ENCODE measurements at regions not wholly inside any gene's neighbourhood (a gene's known extent, or its start where the extent isn't known, plus 50 kb on each side); places are given as distances from the start of the nearest gene placed in this dataset.

DNA sequence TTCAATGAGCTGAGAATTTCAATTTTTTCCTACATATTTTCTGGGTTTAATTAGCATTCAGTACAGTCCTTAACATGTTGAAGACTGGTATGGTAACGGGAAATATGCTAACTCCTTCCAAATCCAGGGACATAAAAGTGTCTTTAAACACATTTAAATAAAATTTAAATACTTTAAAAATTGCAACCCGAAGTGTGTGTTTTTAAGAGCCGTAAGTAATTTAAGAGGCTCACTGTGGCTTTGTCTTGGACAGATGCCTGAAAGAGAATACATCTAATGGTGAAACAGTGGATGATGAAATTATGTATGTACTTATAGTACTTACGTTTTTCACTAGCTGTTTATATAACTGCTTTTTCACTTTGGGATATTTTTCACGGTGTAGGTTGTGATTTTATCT lies 687.3 kb upstream of the CELF2 start:
- TF ChIP-seq, protein P1, sequence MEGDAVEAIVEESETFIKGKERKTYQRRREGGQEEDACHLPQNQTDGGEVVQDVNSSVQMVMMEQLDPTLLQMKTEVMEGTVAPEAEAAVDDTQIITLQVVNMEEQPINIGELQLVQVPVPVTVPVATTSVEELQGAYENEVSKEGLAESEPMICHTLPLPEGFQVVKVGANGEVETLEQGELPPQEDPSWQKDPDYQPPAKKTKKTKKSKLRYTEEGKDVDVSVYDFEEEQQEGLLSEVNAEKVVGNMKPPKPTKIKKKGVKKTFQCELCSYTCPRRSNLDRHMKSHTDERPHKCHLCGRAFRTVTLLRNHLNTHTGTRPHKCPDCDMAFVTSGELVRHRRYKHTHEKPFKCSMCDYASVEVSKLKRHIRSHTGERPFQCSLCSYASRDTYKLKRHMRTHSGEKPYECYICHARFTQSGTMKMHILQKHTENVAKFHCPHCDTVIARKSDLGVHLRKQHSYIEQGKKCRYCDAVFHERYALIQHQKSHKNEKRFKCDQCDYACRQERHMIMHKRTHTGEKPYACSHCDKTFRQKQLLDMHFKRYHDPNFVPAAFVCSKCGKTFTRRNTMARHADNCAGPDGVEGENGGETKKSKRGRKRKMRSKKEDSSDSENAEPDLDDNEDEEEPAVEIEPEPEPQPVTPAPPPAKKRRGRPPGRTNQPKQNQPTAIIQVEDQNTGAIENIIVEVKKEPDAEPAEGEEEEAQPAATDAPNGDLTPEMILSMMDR (IDR thresholded peaks at IDR 0.05), result no peak
- TF ChIP-seq POLR2A (IDR thresholded peaks at IDR 0.05), result no peak

Data from esophagus squamous epithelium (tissue), 4 donors.